HG03064 (cell line): ENCODE measurements at regions not wholly inside any gene's neighbourhood (a gene's known extent, or its start where the extent isn't known, plus 50 kb on each side); places are given as distances from the start of the nearest gene placed in this dataset.
"Not testable (repeated sequence)": the region's sequence is repeated elsewhere in the genome, so short reads cannot be mapped to it uniquely, and the experiment has no call there.

Experiments used
- ATAC-seq: cut with Tn5 transposase; IDR thresholded peaks from one replicate; pipeline ENCODE4 v1.9.1; 2021; ENCODE audit warnings: low read depth; ENCODE audit not compliant: unreplicated experiment

- no peak for ATAC-seq
Measured at GRCh38 chr18:54662986-54663385, 71.9 kb downstream of the DYNAP start.

- ATAC-seq = not testable (repeated sequence)
Measured at GRCh38 chr18:54669701-54670100, 78.7 kb downstream of the DYNAP start.

- no peak for ATAC-seq
Measured at GRCh38 chr18:54671291-54671881, 80.3 kb downstream of the DYNAP start.

GRCh38 chr18:54672109-54672508 is 81.1 kb downstream of the DYNAP start:
- ATAC-seq = no peak

GRCh38 chr18:54672846-54673475 is 81.9 kb downstream of the DYNAP start:
- no peak for ATAC-seq

- no peak for ATAC-seq
Measured at GRCh38 chr18:54673936-54674335, 82.9 kb downstream of the DYNAP start.

- no peak for ATAC-seq
Measured at GRCh38 chr18:54675076-54675475, 84.0 kb downstream of the DYNAP start.

GRCh38 chr18:54679318-54680149 is 88.5 kb downstream of the DYNAP start:
- ATAC-seq = no peak

GRCh38 chr18:54684784-54685183 is 93.7 kb downstream of the DYNAP start:
- no peak for ATAC-seq

GRCh38 chr18:54689319-54689718 is 98.3 kb downstream of the DYNAP start:
- no peak for ATAC-seq

- no peak for ATAC-seq
Measured at GRCh38 chr18:54690198-54690597, 99.2 kb downstream of the DYNAP start.

GRCh38 chr18:54692463-54692862 is 101.4 kb downstream of the DYNAP start:
- no peak for ATAC-seq

GRCh38 chr18:54696616-54697293 is 105.7 kb downstream of the DYNAP start:
- no peak for ATAC-seq

GRCh38 chr18:54700580-54700979 is 109.5 kb downstream of the DYNAP start:
- no peak for ATAC-seq

GRCh38 chr18:54702686-54703085 is 111.6 kb downstream of the DYNAP start:
- no peak for ATAC-seq

GRCh38 chr18:54710074-54710899 is 118.0 kb upstream of the RAB27B start:
- ATAC-seq = no peak

- no peak for ATAC-seq
Measured at GRCh38 chr18:54710900-54711281, 117.4 kb upstream of the RAB27B start.

GRCh38 chr18:54712306-54712705 is 116.0 kb upstream of the RAB27B start:
- no peak for ATAC-seq

GRCh38 chr18:54712758-54713157 is 115.5 kb upstream of the RAB27B start:
- ATAC-seq = no peak

GRCh38 chr18:54713386-54713785 is 114.9 kb upstream of the RAB27B start:
- no peak for ATAC-seq
